ENCODE measurements at regions not wholly inside any gene's neighbourhood (a gene's known extent, or its start where the extent isn't known, plus 50 kb on each side); places are given as distances from the start of the nearest gene placed in this dataset.
A peak's percentile ranks its signal among the peaks of the same experiment; 100 is the strongest.

DNA sequence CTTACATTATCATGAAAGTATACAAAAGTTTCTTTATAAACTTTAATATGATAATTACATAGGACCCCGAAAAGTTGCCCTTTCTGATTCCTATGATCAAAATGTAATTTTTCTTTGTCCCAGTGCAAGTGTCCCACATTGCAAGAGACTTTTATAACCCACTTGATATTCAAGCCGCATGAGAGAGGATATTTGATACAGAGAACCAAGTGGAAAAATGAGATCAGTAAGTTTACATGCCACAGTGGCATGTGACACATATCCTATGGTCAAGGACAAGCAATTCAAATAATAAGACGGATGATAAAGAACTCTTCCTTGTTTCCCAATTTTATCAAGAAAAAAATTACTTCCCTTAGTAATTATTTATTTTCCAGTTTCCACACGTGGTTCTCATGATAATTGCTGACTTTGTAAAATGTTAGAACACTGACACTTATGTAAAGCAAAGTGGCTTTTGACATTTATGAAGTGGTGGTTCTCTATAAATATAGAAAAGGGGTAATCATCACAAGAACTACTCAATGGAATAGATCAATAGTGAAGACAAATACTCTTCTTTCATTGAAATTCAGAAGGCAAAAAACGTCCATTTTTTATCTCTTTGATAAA lies 273.7 kb upstream of the NOCT start:
- in situ Hi-C loops (cut with MboI; ENCODE audit: low sequenced_read_pairs), result no loop called here
- intact Hi-C loops (cut with micrococcal nuclease), result loop anchor here (5.0 kb wide), 1 partner anchor 45 kb away; no protein-coding TSS in a partner anchor
- H2BK120ac ChIP-seq (ENCODE audit: low read depth, low read length), result no peak overlapping the region

More for the DNA sequence above, 273.7 kb upstream of the NOCT start:
- Histone ChIP-seq H3K4me3 (ENCODE audit: insufficient read depth, low read depth, low read length) (no peak overlapping the region), H3K79me1 (ENCODE audit: low read depth in 1 of 2, low read length in 2 of 2) (no peaks in the 10 kb centered on the region), H2BK20ac (ENCODE audit: low read depth, low read length) (no peak overlapping the region), H4K91ac (ENCODE audit: insufficient read depth, low read depth, low read length) (no peak overlapping the region), H3K23ac (ENCODE audit: low read depth, low read length) (no peak overlapping the region), H3K36me3 (ENCODE audit: control insufficient read depth, insufficient read depth, low read length) (no peaks in the 10 kb centered on the region), H2AK5ac (ENCODE audit: low read depth, low read length) (no peak overlapping the region), H3K56ac (ENCODE audit: extremely low read depth, insufficient read depth, low read length) (no peak overlapping the region), H3K9me3 (ENCODE audit: control insufficient read depth, insufficient read depth, low read length) (no peaks in the 10 kb centered on the region), H2AFZ (replicated peaks; ENCODE audit: low read length, poor library complexity) (no peak overlapping the region), H3K18ac (ENCODE audit: low read depth, low read length) (no peak overlapping the region), H3K4me2 (ENCODE audit: low read depth, low read length) (no peak overlapping the region), H2AK9ac (replicated peaks; ENCODE audit: low read depth, low read length, poor library complexity) (no peak overlapping the region), H3K9me1 (ENCODE audit: insufficient read depth, low read length) (no peaks in the 10 kb centered on the region), H2BK5ac (ENCODE audit: low read depth, low read length, poor library complexity, severe bottlenecking) (no peak overlapping the region), H3K27me3 (ENCODE audit: control insufficient read depth, insufficient read depth, low read length) (no peaks in the 10 kb centered on the region), H3K4ac (ENCODE audit: low read depth, low read length) (no peak overlapping the region), H3K9ac (ENCODE audit: low read depth, low read length) (no peak overlapping the region), H3K27ac (ENCODE audit: insufficient read depth, low read length) (no peak overlapping the region), H2BK15ac (ENCODE audit: low read depth, low read length) (no peak overlapping the region), H4K5ac (ENCODE audit: low read depth, low read length) (no peak overlapping the region), H3K14ac (replicated peaks; ENCODE audit: low read depth, low read length) (no peak overlapping the region), H4K20me1 (ENCODE audit: insufficient read depth, low read length) (no peaks in the 10 kb centered on the region), H3K4me1 (ENCODE audit: control insufficient read depth, insufficient read depth, low read length) (no peaks in the 10 kb centered on the region; the same call in 1 of the 2 replicates), H4K8ac (ENCODE audit: low read depth in 2 of 2, low read length in 2 of 2) (no peak overlapping the region)
- no CpG with 5 or more reads among the region's 5 CpGs for WGBS, 2 experiments (ENCODE audit: extremely low coverage in 2 of 2, insufficient read length in 1 of 2)
- dilution Hi-C loops (cut with HindIII; ENCODE audit: low sequenced_read_pairs, unreplicated experiment), result no loop called here
- ChIA-PET CTCF (no interaction called here), POLR2A (ENCODE audit: unreplicated experiment) (no interaction called here)
- TF ChIP-seq SMC3 (IDR thresholded peaks at IDR 0.05; ENCODE audit: low read depth, low read length) (no peak), MAFK (IDR thresholded peaks at IDR 0.05; ENCODE audit: low read depth, low read length) (peak; percentile 91), CEBPB (IDR thresholded peaks at IDR 0.05; ENCODE audit: low read depth, low read length) (no peak), POLR2A (IDR thresholded peaks at IDR 0.05; ENCODE audit: low read depth, low read length) (no peak), CHD1 (IDR thresholded peaks at IDR 0.05; ENCODE audit: low read depth, low read length) (no peak), RCOR1 (IDR thresholded peaks at IDR 0.05; ENCODE audit: insufficient replicate concordance, low read length) (no peak)
- TF ChIP-seq, protein P1, sequence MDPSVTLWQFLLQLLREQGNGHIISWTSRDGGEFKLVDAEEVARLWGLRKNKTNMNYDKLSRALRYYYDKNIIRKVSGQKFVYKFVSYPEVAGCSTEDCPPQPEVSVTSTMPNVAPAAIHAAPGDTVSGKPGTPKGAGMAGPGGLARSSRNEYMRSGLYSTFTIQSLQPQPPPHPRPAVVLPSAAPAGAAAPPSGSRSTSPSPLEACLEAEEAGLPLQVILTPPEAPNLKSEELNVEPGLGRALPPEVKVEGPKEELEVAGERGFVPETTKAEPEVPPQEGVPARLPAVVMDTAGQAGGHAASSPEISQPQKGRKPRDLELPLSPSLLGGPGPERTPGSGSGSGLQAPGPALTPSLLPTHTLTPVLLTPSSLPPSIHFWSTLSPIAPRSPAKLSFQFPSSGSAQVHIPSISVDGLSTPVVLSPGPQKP (IDR thresholded peaks at IDR 0.05; ENCODE audit: borderline replicate concordance, low read depth, low read length), result no peak
- BruUV-seq (replicated peaks), result no TSS peak
- no peak for DNase-seq
- ATAC-seq (ENCODE audit: low read depth), result no peak
